Neural progenitor cell (in vitro differentiated cells): ENCODE measurements at regions not wholly inside any gene's neighbourhood (a gene's known extent, or its start where the extent isn't known, plus 50 kb on each side); places are given as distances from the start of the nearest gene placed in this dataset. TPM values are rescaled to one million over a fixed set of nuclear protein-coding genes. Genes with fewer than 3 reads are reported as not detected.
"Not testable (repeated sequence)": the region's sequence is repeated elsewhere in the genome, so short reads cannot be mapped to it uniquely, and the experiment has no call there.

ENCODE experiments used
- DNase-seq: peaks from one replicate; pipeline ENCODE4 v3.0.0-alpha.2; 2016; ENCODE audit warnings: low spot score
- H2AFZ ChIP-seq: fragments of 200-600 bp; sonication (generic); replicated peaks from 2 replicates; pipeline ENCODE4 v1.6.1; 2016; ENCODE audit warnings: antibody characterized with exemption
- H3F3A ChIP-seq: fragments of 200-600 bp; sonication (generic); 2 replicates; pipeline ENCODE4 v1.6.1; 2016; ENCODE audit warnings: antibody characterized with exemption, low read depth
- H3K27ac ChIP-seq: fragments of 200-600 bp; sonication (generic); 2 replicates; pipeline ENCODE4 v1.5.1; 2016; ENCODE audit warnings: mild to moderate bottlenecking
- H3K27me3 ChIP-seq: fragments of 200-600 bp; sonication (generic); 2 replicates; pipeline ENCODE4 v1.6.1; 2016; ENCODE audit warnings: mild to moderate bottlenecking, moderate library complexity
- H3K36me3 ChIP-seq: fragments of 200-600 bp; sonication (generic); 2 replicates; pipeline ENCODE4 v1.5.1; 2016
- H3K4me1 ChIP-seq: fragments of 200-600 bp; sonication (generic); 2 replicates; pipeline ENCODE4 v1.6.1; 2016; ENCODE audit warnings: mixed run types
- H3K4me2 ChIP-seq: fragments of 200-600 bp; sonication (generic); 2 replicates; pipeline ENCODE4 v1.6.1; 2016
- H3K4me3 ChIP-seq: fragments of 200-600 bp; sonication (generic); 2 replicates; pipeline ENCODE4 v1.5.1; 2016
- H3K79me2 ChIP-seq: fragments of 200-600 bp; sonication (generic); 2 replicates; pipeline ENCODE4 v1.6.1; 2016; ENCODE audit warnings: low read depth
- H3K9ac ChIP-seq: fragments of 200-600 bp; sonication (generic); 2 replicates; pipeline ENCODE4 v1.6.1; 2016
- H3K9me3 ChIP-seq: fragments of 200-600 bp; sonication (generic); 2 replicates; pipeline ENCODE4 v1.5.1; 2016; ENCODE audit warnings: low read depth
- H4K20me1 ChIP-seq: fragments of 200-600 bp; sonication (generic); 2 replicates; pipeline ENCODE4 v1.6.1; 2016; ENCODE audit warnings: low read depth
- H3K27ac Mint-ChIP-seq: 3 replicates; pipeline ENCODE4 v1.8.0; 2021; ENCODE audit warnings: mixed read lengths
- H3K27me3 Mint-ChIP-seq: 2 replicates; pipeline ENCODE4 v1.8.0; 2022; ENCODE audit warnings: low read depth, mild to moderate bottlenecking, inconsistent platforms, moderate library complexity, mixed read lengths; ENCODE audit not compliant: insufficient read depth
- H3K36me3 Mint-ChIP-seq: 3 replicates; pipeline ENCODE4 v1.8.0; 2021; ENCODE audit warnings: mixed read lengths
- H3K4me1 Mint-ChIP-seq: 3 replicates; pipeline ENCODE4 v1.8.0; 2021; ENCODE audit warnings: mixed read lengths
- H3K4me3 Mint-ChIP-seq: 3 replicates; pipeline ENCODE4 v1.8.0; 2021; ENCODE audit warnings: mild to moderate bottlenecking, moderate library complexity, mixed read lengths
- H3K9me3 Mint-ChIP-seq: 3 replicates; pipeline ENCODE4 v1.8.0; 2020; ENCODE audit warnings: mixed read lengths
- CTCF ChIP-seq: fragments of 200-600 bp; sonication (generic); IDR thresholded peaks from 2 replicates; pipeline ENCODE4 v1.5.1; 2017; ENCODE audit warnings: antibody characterized with exemption, mild to moderate bottlenecking
- EZH2 ChIP-seq: fragments of 200-600 bp; sonication (generic); IDR thresholded peaks from 2 replicates; pipeline ENCODE4 v1.6.1; 2017; ENCODE audit warnings: antibody characterized with exemption, mild to moderate bottlenecking, moderate library complexity
- EZH2phosphoT487 ChIP-seq: fragments of 200-600 bp; sonication (generic); IDR thresholded peaks from 2 replicates; pipeline ENCODE4 v1.6.1; 2017; ENCODE audit warnings: antibody characterized with exemption
- small RNA-seq: library from RNA; depleted of rRNA; stranded (forward); fragments of <200 nt; gene quantifications from one replicate; pipeline ENCODE3, GENCODE V24; 2015

GRCh38 chr6:145567684-145568252, 167.6 kb downstream of the EPM2A start:
- Histone ChIP-seq H3K36me3 (no peaks in the 10 kb centered on the region), H4K20me1 (no peaks in the 10 kb centered on the region), H3K4me1 (peaks cover 3% of the 10 kb centered on the region), H3F3A (no peaks in the 10 kb centered on the region), H3K9ac (no peak overlapping the region), H3K27ac (no peak overlapping the region), H3K9me3 (no peaks in the 10 kb centered on the region), H3K4me2 (no peak overlapping the region), H2AFZ (no peak overlapping the region), H3K4me3 (no peak overlapping the region), H3K27me3 (no peaks in the 10 kb centered on the region), H3K79me2 (no peaks in the 10 kb centered on the region)
- no peak for DNase-seq
- Mint-ChIP-seq H3K9me3 (peaks cover 3% of the 10 kb centered on the region), H3K4me1 (peaks cover 8% of the 10 kb centered on the region), H3K36me3 (no peaks in the 10 kb centered on the region), H3K27me3 (no peaks in the 10 kb centered on the region), H3K27ac (no peak overlapping the region), H3K4me3 (no peak overlapping the region)
- TF ChIP-seq CTCF, result no peak
- no peak for TF ChIP-seq EZH2phosphoT487
- TF ChIP-seq EZH2, result no peak

- H3F3A ChIP-seq, result no peaks in the 10 kb centered on the region
- Mint-ChIP-seq H3K9me3 (peaks cover 5% of the 10 kb centered on the region), H3K27ac (no peak overlapping the region), H3K4me1 (peaks cover 8% of the 10 kb centered on the region), H3K27me3 (no peaks in the 10 kb centered on the region), H3K4me3 (no peak overlapping the region), H3K36me3 (no peaks in the 10 kb centered on the region)
- no peak overlapping the region for H3K4me3 ChIP-seq
- H3K27ac ChIP-seq, result no peak overlapping the region
- no peaks in the 10 kb centered on the region for H3K27me3 ChIP-seq
- no peak for DNase-seq
- H3K36me3 ChIP-seq, result no peaks in the 10 kb centered on the region
- H3K4me1 ChIP-seq, result no peaks in the 10 kb centered on the region
- H3K79me2 ChIP-seq, result no peaks in the 10 kb centered on the region
- no peak for TF ChIP-seq CTCF
- TF ChIP-seq EZH2, result no peak
- no peak for TF ChIP-seq EZH2phosphoT487
- H3K4me2 ChIP-seq, result no peak overlapping the region
- H3K9ac ChIP-seq, result no peak overlapping the region
- no peaks in the 10 kb centered on the region for H4K20me1 ChIP-seq
- H2AFZ ChIP-seq, result no peak overlapping the region
- H3K9me3 ChIP-seq, result no peaks in the 10 kb centered on the region
Observed at GRCh38 chr6:145569140-145569539, 166.2 kb downstream of the EPM2A start.

- not testable (repeated sequence) for H3K36me3 ChIP-seq, H3K27ac Mint-ChIP-seq, H3K27me3 ChIP-seq, H3K27ac ChIP-seq, H3K9me3 ChIP-seq, H3K9ac ChIP-seq, H2AFZ ChIP-seq, DNase-seq, H3K4me3 Mint-ChIP-seq, H3K4me1 ChIP-seq, H3K79me2 ChIP-seq, H3K36me3 Mint-ChIP-seq, H3K4me2 ChIP-seq, H3K4me1 Mint-ChIP-seq, H4K20me1 ChIP-seq, H3K4me3 ChIP-seq, H3K27me3 Mint-ChIP-seq, H3F3A ChIP-seq
- H3K9me3 Mint-ChIP-seq, result peaks cover 16% of the 10 kb centered on the region
Observed at GRCh38 chr6:145570336-145570735, 165.0 kb downstream of the EPM2A start.

- not testable (repeated sequence) for H3K27ac ChIP-seq, H4K20me1 ChIP-seq, H3K4me3 ChIP-seq, H2AFZ ChIP-seq, H3K27ac Mint-ChIP-seq, H3F3A ChIP-seq, H3K4me3 Mint-ChIP-seq, H3K9ac ChIP-seq, H3K4me1 Mint-ChIP-seq, DNase-seq, H3K9me3 ChIP-seq, H3K27me3 ChIP-seq, H3K36me3 Mint-ChIP-seq, H3K36me3 ChIP-seq, H3K4me1 ChIP-seq, H3K4me2 ChIP-seq, H3K79me2 ChIP-seq, H3K27me3 Mint-ChIP-seq
- H3K9me3 Mint-ChIP-seq, result peaks cover 26% of the 10 kb centered on the region
Observed at GRCh38 chr6:145574269-145574668, 161.1 kb downstream of the EPM2A start.

Small RNA genes in the stretch of these regions (small RNA-seq; reads per million reads assigned to genes)
- gene RNU1-33P, result not detected
